GM19467 (cell line): ENCODE measurements at regions not wholly inside any gene's neighbourhood (a gene's known extent, or its start where the extent isn't known, plus 50 kb on each side); places are given as distances from the start of the nearest gene placed in this dataset.
A peak's percentile ranks its signal among the peaks of the same experiment; 100 is the strongest.

ENCODE experiments used
- ATAC-seq: cut with Tn5 transposase; IDR thresholded peaks from one replicate; pipeline ENCODE4 v1.9.1; 2021; ENCODE audit warnings: mild to moderate bottlenecking, moderate library complexity; ENCODE audit not compliant: unreplicated experiment

GRCh38 chr15:37679627-37680026 is 254.8 kb upstream of the TMCO5A start:
- no peak for ATAC-seq

- ATAC-seq, result no peak
Observed at GRCh38 chr15:37682304-37682703, 252.1 kb upstream of the TMCO5A start.

DNA sequence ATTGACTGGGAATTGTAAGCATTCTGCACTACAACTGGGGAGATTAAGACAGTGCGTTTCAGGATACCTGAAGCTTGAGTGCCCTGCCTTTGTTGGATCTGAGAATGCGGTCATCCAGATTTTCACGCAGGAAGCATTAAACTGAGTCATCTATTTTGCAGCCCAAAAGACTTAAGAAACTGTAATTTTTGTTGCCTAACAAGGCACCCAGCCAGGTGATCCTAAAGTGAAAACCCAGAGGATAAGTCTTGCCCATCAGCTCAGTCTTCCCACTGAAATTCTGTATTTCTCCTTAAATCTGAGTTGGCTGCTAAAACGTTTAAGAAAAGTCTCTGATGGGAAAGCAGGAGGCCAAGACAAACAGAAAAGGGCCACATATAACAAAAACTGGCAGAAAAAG is 242.5 kb upstream of the TMCO5A start:
- no peak for ATAC-seq

GRCh38 chr15:37693926-37694325 is 240.5 kb upstream of the TMCO5A start:
- no peak for ATAC-seq

DNA sequence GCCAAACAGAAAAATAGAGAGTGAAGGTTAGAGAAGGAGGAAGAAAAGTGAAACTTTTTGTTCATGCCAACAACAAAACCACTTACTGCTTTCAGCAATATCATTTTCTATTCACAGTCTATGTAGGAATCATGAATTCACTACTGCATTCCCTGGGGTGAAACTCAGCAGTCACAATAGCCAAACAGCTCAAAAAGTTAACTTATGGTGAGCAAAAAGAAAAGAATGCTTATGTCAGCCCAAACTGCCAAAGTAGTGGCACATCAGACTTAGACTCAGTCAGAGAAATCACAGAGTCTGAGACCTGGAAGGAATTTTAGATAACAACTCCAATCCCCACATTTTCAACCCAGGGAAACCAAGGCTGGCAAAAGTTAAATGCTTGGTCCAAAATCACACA is 238.7 kb upstream of the TMCO5A start:
- ATAC-seq, result no peak

DNA sequence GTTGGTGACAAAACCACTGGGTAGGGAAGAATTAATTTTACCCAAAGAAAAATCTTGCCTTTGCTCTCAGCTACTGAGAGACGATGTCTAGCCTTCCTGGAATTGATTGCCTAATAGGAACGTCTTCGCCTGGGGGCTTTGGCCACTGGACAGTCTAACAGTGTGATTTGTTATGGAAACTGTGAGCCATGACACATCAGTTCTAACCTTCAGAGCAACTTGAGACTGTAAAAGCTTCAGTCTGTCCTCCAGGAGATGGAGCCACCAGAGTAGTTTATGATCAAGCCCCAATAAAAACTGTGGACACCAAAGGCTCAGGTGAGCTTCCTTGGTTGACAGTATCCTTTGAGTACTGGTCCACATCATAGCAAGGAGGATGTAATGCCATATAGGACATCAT is 235.8 kb upstream of the TMCO5A start:
- ATAC-seq, result no peak

- ATAC-seq, result no peak
Observed at GRCh38 chr15:37701230-37701629, 233.2 kb upstream of the TMCO5A start.

DNA sequence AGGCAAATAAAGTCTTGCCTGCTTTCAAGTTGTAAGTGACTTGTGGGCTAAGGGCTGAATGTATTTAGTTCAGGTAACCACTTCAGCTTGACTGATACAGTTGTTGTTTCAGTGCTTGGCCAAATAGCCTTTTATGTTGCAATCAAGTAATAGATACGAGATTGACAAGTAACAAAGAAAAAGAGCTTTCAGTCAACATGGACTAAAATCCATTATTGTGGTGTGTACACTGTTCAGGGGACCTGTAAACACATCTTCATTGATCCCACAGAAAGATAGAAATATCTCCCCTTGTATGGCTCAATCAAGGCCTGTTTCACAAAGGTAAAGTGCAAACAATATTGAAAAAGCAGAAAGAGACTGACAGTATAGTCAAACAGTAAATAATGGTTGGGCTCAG is 224.8 kb upstream of the TMCO5A start:
- ATAC-seq, result no peak

- ATAC-seq, result no peak
Observed at GRCh38 chr15:37715101-37715500, 219.3 kb upstream of the TMCO5A start.

DNA sequence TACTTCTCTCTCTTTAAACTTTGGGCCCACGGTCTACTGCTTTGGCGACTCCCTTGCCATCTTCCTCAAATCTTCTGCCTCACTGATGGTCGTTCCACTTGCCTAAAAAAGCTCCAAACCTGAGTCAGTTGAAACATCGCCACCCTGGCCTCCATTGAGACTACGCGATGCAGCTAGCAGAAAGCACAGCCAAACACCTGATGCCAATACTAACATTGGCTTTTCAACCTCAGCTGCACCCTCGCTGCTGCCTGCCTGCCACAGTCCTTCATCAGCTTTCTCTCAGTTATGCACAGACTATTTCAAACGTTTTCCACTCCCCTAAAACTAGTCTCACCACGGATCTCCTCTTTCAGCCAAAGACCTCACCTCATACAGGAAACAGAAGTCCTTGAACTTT is 214.2 kb upstream of the TMCO5A start:
- ATAC-seq, result no peak

GRCh38 chr15:37731146-37731746 is 203.2 kb upstream of the TMCO5A start:
- ATAC-seq, result no peak

- ATAC-seq, result no peak
Observed at GRCh38 chr15:37733628-37734027, 200.8 kb upstream of the TMCO5A start.

DNA sequence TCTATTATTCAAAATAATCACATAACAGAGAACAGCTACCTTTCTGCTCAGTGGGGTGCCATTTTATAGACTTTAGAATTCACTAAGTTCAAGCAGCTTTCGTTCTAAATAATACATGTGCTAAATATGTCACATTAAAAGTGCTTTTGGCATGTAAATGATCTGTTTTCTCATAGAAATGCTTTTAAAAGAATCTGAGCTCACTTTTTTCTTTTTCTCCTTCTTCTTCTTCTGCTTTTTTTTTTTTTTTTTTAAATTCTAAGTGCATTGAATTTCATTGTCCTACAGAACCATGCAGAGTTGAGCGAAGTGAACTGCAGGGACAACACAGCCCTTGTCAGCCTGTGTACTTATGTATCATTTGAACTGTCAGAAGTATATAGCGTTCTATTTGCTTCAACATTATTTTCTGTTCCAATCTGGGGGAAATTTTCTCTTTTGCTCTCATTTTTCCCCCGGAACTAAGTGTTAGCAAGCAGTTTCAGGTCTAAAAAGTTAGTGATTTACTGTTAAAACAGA is 193.8 kb upstream of the TMCO5A start:
- ATAC-seq, result no peak

- ATAC-seq, result no peak
Observed at GRCh38 chr15:37743826-37744225, 190.6 kb upstream of the TMCO5A start.

DNA sequence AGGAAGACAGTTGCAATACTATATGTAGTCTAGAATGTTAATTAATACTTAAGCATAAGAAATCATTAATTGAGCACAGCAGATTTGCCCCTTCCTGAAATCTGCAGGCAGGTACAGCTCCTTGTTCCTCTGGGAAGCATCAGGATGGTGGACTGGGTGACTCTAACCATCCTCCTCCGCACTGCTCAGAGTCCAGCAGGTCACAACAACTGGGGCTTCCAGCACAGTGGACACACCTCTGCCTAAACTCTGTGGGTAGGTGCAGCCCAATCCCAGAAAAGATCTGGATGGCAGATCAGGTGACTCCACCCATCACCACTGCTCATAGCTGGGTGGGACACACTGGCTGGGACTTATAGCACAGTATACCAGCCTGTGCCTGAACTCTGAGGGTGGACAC is 189.9 kb upstream of the TMCO5A start:
- ATAC-seq, result no peak

DNA sequence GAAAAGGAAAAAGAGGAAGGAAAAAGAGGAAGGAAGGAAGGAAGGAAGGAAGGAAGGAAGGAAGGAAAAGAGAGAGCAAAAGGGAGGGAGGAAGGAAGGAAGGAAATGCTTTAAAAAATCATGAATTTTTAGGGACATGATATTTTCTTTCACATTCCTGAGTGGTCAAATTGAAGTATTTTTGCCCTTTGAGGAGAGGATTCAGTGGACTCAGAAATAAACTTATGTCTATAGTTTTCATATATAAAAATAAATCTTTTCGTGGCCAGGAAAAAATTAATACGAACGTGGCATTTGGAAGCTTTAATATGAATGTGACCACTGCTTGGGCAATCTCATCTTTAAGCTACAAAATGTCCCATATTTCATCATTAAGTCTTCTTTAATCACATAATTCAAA is 183.0 kb upstream of the TMCO5A start:
- ATAC-seq, result no peak

GRCh38 chr15:37756407-37756806 is 178.0 kb upstream of the TMCO5A start:
- ATAC-seq, result no peak

DNA sequence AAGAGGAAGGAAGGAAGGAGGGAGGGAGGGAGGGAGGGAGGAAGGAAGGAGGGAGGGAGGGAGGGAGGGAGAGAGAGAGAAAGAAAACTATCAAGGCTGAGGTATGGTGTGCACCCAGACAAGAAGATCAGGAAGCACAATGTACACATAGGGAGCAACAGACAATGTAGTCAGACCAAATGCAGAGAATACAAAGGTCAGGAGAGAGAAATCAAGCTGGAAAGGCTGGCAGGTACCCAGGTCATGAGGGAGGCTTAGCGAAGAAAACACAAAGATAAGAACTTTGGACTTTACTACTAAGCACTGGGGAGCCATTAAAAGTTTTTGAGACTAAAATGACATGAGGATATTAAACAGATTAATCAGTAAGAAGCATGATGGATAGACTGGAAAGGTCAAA is 176.0 kb upstream of the TMCO5A start:
- no peak for ATAC-seq

DNA sequence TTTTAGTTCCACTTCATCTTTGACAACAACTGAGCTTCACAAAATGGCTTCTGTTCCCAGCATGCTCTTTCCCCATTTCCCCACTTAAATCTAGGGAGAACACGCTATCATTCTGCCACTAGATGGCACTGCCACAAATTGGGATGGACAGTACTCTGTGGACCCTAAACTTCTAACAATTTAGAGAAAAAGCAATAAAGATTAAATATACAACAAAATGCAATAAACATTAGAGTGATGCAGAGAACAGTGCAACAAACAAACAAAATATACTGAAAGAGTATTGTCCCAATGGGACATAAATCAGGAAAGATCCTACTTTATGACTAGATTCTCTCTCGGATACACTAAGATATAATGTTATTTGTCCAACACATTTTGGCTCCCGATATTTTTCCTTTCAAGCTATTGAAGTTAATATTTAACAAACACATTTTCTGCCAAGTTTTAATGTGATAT is 169.7 kb upstream of the TMCO5A start:
- peak; percentile 65 for ATAC-seq

GRCh38 chr15:37765786-37766185 is 168.7 kb upstream of the TMCO5A start:
- ATAC-seq, result no peak

DNA sequence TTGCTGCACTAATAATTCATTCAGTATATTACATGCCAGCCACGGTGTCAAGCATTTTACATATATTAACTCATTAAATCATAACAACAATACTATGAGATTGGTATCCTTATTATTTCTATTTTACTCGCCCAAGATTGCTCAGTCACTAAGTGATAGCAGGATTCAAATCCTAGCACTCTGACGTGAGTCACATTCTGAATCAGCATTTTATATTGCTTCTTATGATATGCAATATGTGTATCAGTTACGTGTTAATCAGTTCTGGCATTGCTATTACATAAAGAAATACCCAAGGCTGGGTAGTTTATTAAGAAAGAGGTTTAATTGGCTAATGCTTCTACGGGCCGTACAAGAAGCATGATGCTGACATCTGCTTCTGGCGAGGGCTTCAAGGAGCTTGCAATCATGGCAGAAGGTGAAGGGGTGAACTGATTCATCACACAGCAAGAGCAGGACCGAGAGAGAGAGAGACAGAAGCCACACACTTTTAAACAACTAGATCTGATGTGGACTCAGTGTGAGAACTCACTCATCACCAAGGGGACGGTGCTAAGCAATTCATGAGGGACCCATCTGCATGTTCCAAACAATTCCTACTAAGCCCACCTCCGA is 166.5 kb upstream of the TMCO5A start:
- ATAC-seq, result no peak

GRCh38 chr15:37771465-37771864 is 163.0 kb upstream of the TMCO5A start:
- no peak for ATAC-seq
